ENCODE measurements at regions not wholly inside any gene's neighbourhood (a gene's known extent, or its start where the extent isn't known, plus 50 kb on each side); places are given as distances from the start of the nearest gene placed in this dataset.
A peak's percentile ranks its signal among the peaks of the same experiment; 100 is the strongest.

GRCh38 chr6:132190815-132191175, 210.5 kb downstream of the MOXD1 start (continued):
- TF ChIP-seq ARNTL (CRISPR knock-in tag; IDR thresholded peaks at IDR 0.05; ENCODE audit: borderline replicate concordance, low read depth) (no peak), OSR1 (CRISPR knock-in tag; IDR thresholded peaks at IDR 0.05) (no peak), RARB (CRISPR knock-in tag; IDR thresholded peaks at IDR 0.05) (no peak), ZFP30 (CRISPR knock-in tag; IDR thresholded peaks at IDR 0.05) (no peak), ZNF8 (CRISPR knock-in tag; IDR thresholded peaks at IDR 0.05) (no peak), PATZ1 (CRISPR knock-in tag; IDR thresholded peaks at IDR 0.05; ENCODE audit: borderline replicate concordance) (no peak), POU6F1 (CRISPR knock-in tag; IDR thresholded peaks at IDR 0.05; ENCODE audit: borderline replicate concordance, low read depth) (no peak)

- peak; percentile 53 for ATAC-seq
- TF ChIP-seq OSR1 (CRISPR knock-in tag; IDR thresholded peaks at IDR 0.05) (no peak), TOX (CRISPR knock-in tag; IDR thresholded peaks at IDR 0.05; ENCODE audit: borderline replicate concordance) (no peak), POU6F1 (CRISPR knock-in tag; IDR thresholded peaks at IDR 0.05; ENCODE audit: borderline replicate concordance, low read depth) (no peak), TSHZ2 (CRISPR knock-in tag; IDR thresholded peaks at IDR 0.05) (no peak)
Observed at GRCh38 chr6:132190097-132190814, 211.0 kb downstream of the MOXD1 start.

GRCh38 chr6:132188556-132189264, 212.6 kb downstream of the MOXD1 start:
- ATAC-seq, result peak; percentile 77
- TF ChIP-seq ARNTL (CRISPR knock-in tag; IDR thresholded peaks at IDR 0.05; ENCODE audit: borderline replicate concordance, low read depth) (no peak), PPARA (CRISPR knock-in tag; IDR thresholded peaks at IDR 0.05; ENCODE audit: borderline replicate concordance) (no peak), TSHZ2 (CRISPR knock-in tag; IDR thresholded peaks at IDR 0.05) (no peak), CSRNP3 (CRISPR knock-in tag; IDR thresholded peaks at IDR 0.05) (no peak), POU6F1 (CRISPR knock-in tag; IDR thresholded peaks at IDR 0.05; ENCODE audit: borderline replicate concordance, low read depth) (no peak), PATZ1 (CRISPR knock-in tag; IDR thresholded peaks at IDR 0.05; ENCODE audit: borderline replicate concordance) (no peak), ISL1 (CRISPR knock-in tag; IDR thresholded peaks at IDR 0.05) (no peak), ESRRG (CRISPR knock-in tag; IDR thresholded peaks at IDR 0.05) (no peak), TOX (CRISPR knock-in tag; IDR thresholded peaks at IDR 0.05; ENCODE audit: borderline replicate concordance) (no peak), GLIS3 (CRISPR knock-in tag; IDR thresholded peaks at IDR 0.05) (no peak), ZFP30 (CRISPR knock-in tag; IDR thresholded peaks at IDR 0.05) (no peak), SNAI2 (CRISPR knock-in tag; IDR thresholded peaks at IDR 0.05) (no peak), ZFP3 (CRISPR knock-in tag; IDR thresholded peaks at IDR 0.05) (no peak), ZNF565 (CRISPR knock-in tag; conservative IDR thresholded peaks at IDR 0.05; ENCODE audit: low read depth) (no peak)

All from SK-N-SH treated with all-trans-retinoic acid at 6 μM for 48 hours (cell line).